T-cell (primary cell): ENCODE measurements at regions not wholly inside any gene's neighbourhood (a gene's known extent, or its start where the extent isn't known, plus 50 kb on each side); places are given as distances from the start of the nearest gene placed in this dataset.

Source experiments
- ATAC-seq, 4 experiments: fragments of 200-7000 bp in 3 of 4; fragments of 150-1000 bp in 1 of 4; cut with Tn5 transposase; replicated peaks in 1 of 4; 1 replicate in 3 of 4; 2 replicates in 1 of 4; pipeline ENCODE4 v1.10.0; 2021; ENCODE audit warnings: moderate library complexity in 3 of 4, mild to moderate bottlenecking in 2 of 4, moderate number of reproducible peaks in 1 of 4
- CTCF ChIA-PET, 2 donors: fragments of 300-600 bp; sonication (Branson Sonifier 250); formaldehyde crosslinking; loops; one replicate each; lab custom pipeline; 2022; ENCODE audit warnings: antibody characterized with exemption in 2 of 2; lab: Charles Lee
- POLR2A ChIA-PET, 2 donors: fragments of 300-600 bp; sonication (Branson Sonifier 250); formaldehyde crosslinking; loops; one replicate each; lab custom pipeline; 2022; ENCODE audit warnings: antibody characterized with exemption in 2 of 2; lab: Charles Lee
- DNase-seq, 35 experiments: peaks; one replicate each; pipeline versions ENCODE4 v3.0.0 to v3.0.0-alpha.2; 2013 to 2023
- H3K27ac ChIP-seq: one replicate; pipeline ENCODE4 v1.5.1; 2013; ENCODE audit warnings: low read length
- H3K27me3 ChIP-seq, 2 experiments: replicated peaks in 1 of 2; 1 replicate in 1 of 2; 2 replicates in 1 of 2; pipeline versions ENCODE4 v1.6.1 to v1.7.0; 2013; ENCODE audit warnings: low read length in 1 of 2, mixed read lengths in 1 of 2; ENCODE audit not compliant: control insufficient read depth in 2 of 2, insufficient read depth in 2 of 2; ENCODE audit errors: extremely low read depth in 1 of 2
- H3K36me3 ChIP-seq, 2 donors: 1 replicate in 1 of 2; 2 replicates in 1 of 2; pipeline versions ENCODE4 v1.6.1 to v1.7.0; 2013; ENCODE audit warnings: low read length in 1 of 2; ENCODE audit not compliant: control insufficient read depth in 2 of 2, insufficient read depth in 1 of 2; ENCODE audit errors: extremely low read depth in 1 of 2
- H3K4me1 ChIP-seq, 2 experiments: 1 replicate in 1 of 2; 2 replicates in 1 of 2; pipeline versions ENCODE4 v1.6.1 to v1.7.0; 2013; ENCODE audit warnings: low read length in 2 of 2, mixed read lengths in 1 of 2; ENCODE audit not compliant: insufficient read depth in 2 of 2, control insufficient read depth in 1 of 2; ENCODE audit errors: extremely low read depth in 1 of 2
- H3K4me3 ChIP-seq, 2 donors: 1 replicate in 1 of 2; 2 replicates in 1 of 2; pipeline versions ENCODE4 v1.5.1 to v1.7.0; 2013; ENCODE audit warnings: mild to moderate bottlenecking in 2 of 2, low read length in 1 of 2, moderate library complexity in 1 of 2; ENCODE audit not compliant: control insufficient read depth in 1 of 2; ENCODE audit errors: extremely low read depth in 1 of 2
- H3K9me3 ChIP-seq: 2 replicates; pipeline ENCODE4 v1.7.0; 2013
- H3K27ac Mint-ChIP-seq, 2 donors: one replicate each; pipeline ENCODE4 v1.8.0; 2020 to 2021; ENCODE audit warnings: mild to moderate bottlenecking in 2 of 2, mixed read lengths in 2 of 2
- H3K27me3 Mint-ChIP-seq, 2 donors: one replicate each; pipeline ENCODE4 v1.8.0; 2021 to 2022; ENCODE audit warnings: mixed read lengths in 2 of 2
- H3K36me3 Mint-ChIP-seq: one replicate; pipeline ENCODE4 v1.8.0; 2021; ENCODE audit warnings: mixed read lengths
- H3K4me1 Mint-ChIP-seq, 3 donors: one replicate each; pipeline ENCODE4 v1.8.0; 2020 to 2022; ENCODE audit warnings: mixed read lengths in 3 of 3, mild to moderate bottlenecking in 1 of 3
- H3K4me3 Mint-ChIP-seq, 3 donors: one replicate each; pipeline ENCODE4 v1.8.0; 2020 to 2022; ENCODE audit warnings: mild to moderate bottlenecking in 3 of 3, mixed read lengths in 3 of 3, moderate library complexity in 3 of 3
- H3K9me3 Mint-ChIP-seq, 3 donors: one replicate each; pipeline ENCODE4 v1.8.0; 2020 to 2022; ENCODE audit warnings: mixed read lengths in 3 of 3
- WGBS: methylation state at CpG from one replicate; pipeline ENCODE4 v1.1.5; 2013; ENCODE audit warnings: missing lambda C conversion rate; ENCODE audit not compliant: insufficient coverage; 5-methylcytosine and 5-hydroxymethylcytosine counted together

GRCh38 chr17:31684901-31685300 is 174.1 kb downstream of the COPRS start:
- ATAC-seq (no peak), DNase-seq (no peak)
- H3K9me3 Mint-ChIP-seq, result no peaks in the 10 kb centered on the region
- H3K27me3 Mint-ChIP-seq, result peaks cover 18 to 26% of the 10 kb centered on the region in 2 donors
- H3K27me3 ChIP-seq, result peaks cover 0 to 10% of the 10 kb centered on the region in 2 experiments
- H3K27ac ChIP-seq, result no peak overlapping the region
- H3K9me3 ChIP-seq, result no peaks in the 10 kb centered on the region
- no peaks in the 10 kb centered on the region for H3K36me3 ChIP-seq
- H3K4me3 Mint-ChIP-seq, result no peak overlapping the region
- POLR2A ChIA-PET, result no interaction called here
- WGBS, result 20% methylated on average over 1 of the region's 1 CpG
- CTCF ChIA-PET, result no interaction called here
- H3K36me3 Mint-ChIP-seq, result no peaks in the 10 kb centered on the region
- H3K27ac Mint-ChIP-seq, result no peak overlapping the region
- peaks cover 0 to 1% (median 0%) of the 10 kb centered on the region in 3 donors for H3K4me1 Mint-ChIP-seq
- H3K4me3 ChIP-seq, result no peak overlapping the region
- peaks cover 0 to 3% of the 10 kb centered on the region in 2 experiments for H3K4me1 ChIP-seq

- no peak overlapping the region for H3K27ac ChIP-seq
- no peaks in the 10 kb centered on the region for H3K36me3 ChIP-seq
- peaks cover 0 to 3% of the 10 kb centered on the region in 2 experiments for H3K4me1 ChIP-seq
- Mint-ChIP-seq H3K27ac (no peak overlapping the region), H3K4me3 (no peak overlapping the region), H3K4me1 (peaks cover 0 to 1% (median 0%) of the 10 kb centered on the region in 3 donors), H3K36me3 (no peaks in the 10 kb centered on the region), H3K27me3 (peaks cover 30 to 46% of the 10 kb centered on the region in 2 donors), H3K9me3 (no peaks in the 10 kb centered on the region)
- ATAC-seq (peak in 1 of 4 experiments; percentile 40), DNase-seq (peak in 3 of 35 experiments; percentile 4 to 16 (median 10))
- no peak overlapping the region for H3K4me3 ChIP-seq
- H3K9me3 ChIP-seq, result no peaks in the 10 kb centered on the region
- no CpG with 5 or more reads among the region's 8 CpGs for whole genome bisulfite sequencing
- ChIA-PET POLR2A (no interaction called here), CTCF (no interaction called here)
- peaks cover 0 to 24% of the 10 kb centered on the region in 2 experiments for H3K27me3 ChIP-seq
Measured at GRCh38 chr17:31680126-31680525, 178.9 kb downstream of the COPRS start.

- Histone ChIP-seq H3K27me3 (peaks cover 0 to 24% of the 10 kb centered on the region in 2 experiments), H3K4me1 (peaks cover 0 to 3% of the 10 kb centered on the region in 2 experiments), H3K36me3 (no peaks in the 10 kb centered on the region), H3K27ac (no peak overlapping the region), H3K4me3 (no peak overlapping the region), H3K9me3 (no peaks in the 10 kb centered on the region)
- Mint-ChIP-seq H3K27ac (no peak overlapping the region), H3K9me3 (no peaks in the 10 kb centered on the region), H3K4me3 (no peak overlapping the region), H3K36me3 (no peaks in the 10 kb centered on the region), H3K27me3 (peaks cover 31 to 47% of the 10 kb centered on the region in 2 donors), H3K4me1 (peaks cover 0 to 1% (median 0%) of the 10 kb centered on the region in 3 donors)
- CTCF ChIA-PET, result no interaction called here
- no CpG with 5 or more reads among the region's 5 CpGs for WGBS
- no peak for ATAC-seq
- no peak for DNase-seq
- POLR2A ChIA-PET, result no interaction called here
Measured at GRCh38 chr17:31679667-31680066, 179.4 kb downstream of the COPRS start.

- Histone ChIP-seq H3K27me3 (peaks cover 0 to 31% of the 10 kb centered on the region in 2 experiments), H3K27ac (no peak overlapping the region), H3K4me3 (no peak overlapping the region), H3K9me3 (no peaks in the 10 kb centered on the region), H3K36me3 (no peaks in the 10 kb centered on the region), H3K4me1 (peaks cover 0 to 3% of the 10 kb centered on the region in 2 experiments)
- no peak overlapping the region for H3K4me3 Mint-ChIP-seq
- DNase-seq (no peak), ATAC-seq (no peak)
- CTCF ChIA-PET, result no interaction called here
- 43% methylated on average over 1 of the region's 1 CpG for WGBS
- peaks cover 0 to 1% (median 0%) of the 10 kb centered on the region in 3 donors for H3K4me1 Mint-ChIP-seq
- no peak overlapping the region for H3K27ac Mint-ChIP-seq
- H3K9me3 Mint-ChIP-seq, result no peaks in the 10 kb centered on the region
- POLR2A ChIA-PET, result no interaction called here
- no peaks in the 10 kb centered on the region for H3K36me3 Mint-ChIP-seq
- peaks cover 28 to 52% of the 10 kb centered on the region in 2 donors for H3K27me3 Mint-ChIP-seq
Measured at GRCh38 chr17:31678431-31678830, 180.6 kb downstream of the COPRS start.

GRCh38 chr17:31677681-31678080 is 181.4 kb downstream of the COPRS start:
- 94% methylated on average over 5 of the region's 6 CpGs for WGBS
- POLR2A ChIA-PET, result no interaction called here
- peaks cover 24 to 58% of the 10 kb centered on the region in 2 donors for H3K27me3 Mint-ChIP-seq

GRCh38 chr17:31677036-31677435 is 182.0 kb downstream of the COPRS start:
- H3K27me3 Mint-ChIP-seq, result peaks cover 30 to 58% of the 10 kb centered on the region in 2 donors
- Histone ChIP-seq H3K4me3 (no peak overlapping the region), H3K36me3 (no peaks in the 10 kb centered on the region), H3K27ac (no peak overlapping the region), H3K4me1 (peaks cover 0 to 3% of the 10 kb centered on the region in 2 experiments), H3K27me3 (peaks cover 0 to 40% of the 10 kb centered on the region in 2 experiments), H3K9me3 (no peaks in the 10 kb centered on the region)
- no peaks in the 10 kb centered on the region for H3K9me3 Mint-ChIP-seq
- H3K36me3 Mint-ChIP-seq, result no peaks in the 10 kb centered on the region
- no peak overlapping the region for H3K4me3 Mint-ChIP-seq
- WGBS, result 48% methylated on average over 3 of the region's 4 CpGs
- no peak overlapping the region for H3K27ac Mint-ChIP-seq
- DNase-seq, result no peak
- ChIA-PET POLR2A (no interaction called here), CTCF (no interaction called here)
- no peak for ATAC-seq
- peaks cover 0 to 1% (median 0%) of the 10 kb centered on the region in 3 donors for H3K4me1 Mint-ChIP-seq

More at GRCh38 chr17:31677681-31678080, 181.4 kb downstream of the COPRS start:
- peaks cover 0 to 3% of the 10 kb centered on the region in 2 experiments for H3K4me1 ChIP-seq
- Mint-ChIP-seq H3K9me3 (no peaks in the 10 kb centered on the region), H3K4me3 (no peak overlapping the region), H3K36me3 (no peaks in the 10 kb centered on the region), H3K27ac (no peak overlapping the region), H3K4me1 (peaks cover 0 to 1% (median 0%) of the 10 kb centered on the region in 3 donors)
- H3K27ac ChIP-seq, result no peak overlapping the region
- no peak overlapping the region for H3K4me3 ChIP-seq
- CTCF ChIA-PET, result no interaction called here
- no peak for DNase-seq
- no peaks in the 10 kb centered on the region for H3K9me3 ChIP-seq
- no peak for ATAC-seq
- H3K27me3 ChIP-seq, result peaks cover 0 to 38% of the 10 kb centered on the region in 2 experiments
- H3K36me3 ChIP-seq, result no peaks in the 10 kb centered on the region
